22Rv1 (cell line): ENCODE measurements at regions not wholly inside any gene's neighbourhood (a gene's known extent, or its start where the extent isn't known, plus 50 kb on each side); places are given as distances from the start of the nearest gene placed in this dataset.

Experiments
- ZFX ChIP-seq: fragments of 450-650 bp; IDR thresholded peaks from 2 replicates; pipeline ENCODE4 v1.6.1; 2017; ENCODE audit warnings: antibody characterized with exemption, borderline replicate concordance
- TF ChIP-seq, protein P1 (sequence below): fragments of 450-650 bp; IDR thresholded peaks from 2 replicates; pipeline ENCODE4 v1.5.1; 2017; ENCODE audit warnings: mild to moderate bottlenecking

DNA sequence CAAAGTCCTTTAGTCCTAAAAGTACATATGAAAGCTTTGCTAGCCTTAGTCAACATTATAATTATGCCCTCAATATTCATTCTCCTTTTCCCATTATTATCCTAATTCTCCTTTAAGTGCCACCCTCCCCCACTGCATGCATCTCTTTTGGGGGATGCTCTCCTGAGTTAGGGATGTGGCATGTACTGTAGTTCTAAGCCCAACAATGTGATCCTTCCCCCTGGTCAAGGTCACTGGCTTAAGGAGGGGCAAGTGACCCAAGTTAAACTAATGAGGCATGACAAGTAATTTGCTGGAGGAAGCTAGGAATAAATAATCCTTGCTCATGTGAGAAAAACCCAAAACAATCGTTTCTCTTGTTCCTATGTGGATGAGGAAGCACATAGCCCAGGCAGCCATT lies 343.9 kb upstream of the SUCLG2 start:
- TF ChIP-seq, protein P1, sequence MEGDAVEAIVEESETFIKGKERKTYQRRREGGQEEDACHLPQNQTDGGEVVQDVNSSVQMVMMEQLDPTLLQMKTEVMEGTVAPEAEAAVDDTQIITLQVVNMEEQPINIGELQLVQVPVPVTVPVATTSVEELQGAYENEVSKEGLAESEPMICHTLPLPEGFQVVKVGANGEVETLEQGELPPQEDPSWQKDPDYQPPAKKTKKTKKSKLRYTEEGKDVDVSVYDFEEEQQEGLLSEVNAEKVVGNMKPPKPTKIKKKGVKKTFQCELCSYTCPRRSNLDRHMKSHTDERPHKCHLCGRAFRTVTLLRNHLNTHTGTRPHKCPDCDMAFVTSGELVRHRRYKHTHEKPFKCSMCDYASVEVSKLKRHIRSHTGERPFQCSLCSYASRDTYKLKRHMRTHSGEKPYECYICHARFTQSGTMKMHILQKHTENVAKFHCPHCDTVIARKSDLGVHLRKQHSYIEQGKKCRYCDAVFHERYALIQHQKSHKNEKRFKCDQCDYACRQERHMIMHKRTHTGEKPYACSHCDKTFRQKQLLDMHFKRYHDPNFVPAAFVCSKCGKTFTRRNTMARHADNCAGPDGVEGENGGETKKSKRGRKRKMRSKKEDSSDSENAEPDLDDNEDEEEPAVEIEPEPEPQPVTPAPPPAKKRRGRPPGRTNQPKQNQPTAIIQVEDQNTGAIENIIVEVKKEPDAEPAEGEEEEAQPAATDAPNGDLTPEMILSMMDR, result no peak
- TF ChIP-seq ZFX, result no peak
